ENCODE measurements at regions not wholly inside any gene's neighbourhood (a gene's known extent, or its start where the extent isn't known, plus 50 kb on each side); places are given as distances from the start of the nearest gene placed in this dataset.

DNA sequence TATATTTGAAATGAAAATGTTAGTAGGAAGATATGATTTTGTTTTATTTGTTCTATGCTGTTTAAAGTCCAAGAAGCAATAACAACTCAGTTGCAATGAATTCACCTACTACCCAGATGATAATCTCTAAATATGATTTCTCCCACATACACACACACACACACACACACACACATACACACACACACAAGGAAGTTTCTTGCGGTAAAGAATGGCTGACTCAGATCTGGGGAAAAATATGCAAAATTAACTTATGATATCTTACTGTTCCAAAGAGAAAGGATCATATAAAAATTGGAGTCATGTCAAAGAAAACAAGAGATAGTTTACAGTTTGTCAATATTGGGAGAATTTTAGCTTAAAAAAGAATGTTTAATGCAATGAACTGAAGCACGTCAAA lies 456.7 kb downstream of the SLC16A7 start:
- TF ChIP-seq, protein P1, sequence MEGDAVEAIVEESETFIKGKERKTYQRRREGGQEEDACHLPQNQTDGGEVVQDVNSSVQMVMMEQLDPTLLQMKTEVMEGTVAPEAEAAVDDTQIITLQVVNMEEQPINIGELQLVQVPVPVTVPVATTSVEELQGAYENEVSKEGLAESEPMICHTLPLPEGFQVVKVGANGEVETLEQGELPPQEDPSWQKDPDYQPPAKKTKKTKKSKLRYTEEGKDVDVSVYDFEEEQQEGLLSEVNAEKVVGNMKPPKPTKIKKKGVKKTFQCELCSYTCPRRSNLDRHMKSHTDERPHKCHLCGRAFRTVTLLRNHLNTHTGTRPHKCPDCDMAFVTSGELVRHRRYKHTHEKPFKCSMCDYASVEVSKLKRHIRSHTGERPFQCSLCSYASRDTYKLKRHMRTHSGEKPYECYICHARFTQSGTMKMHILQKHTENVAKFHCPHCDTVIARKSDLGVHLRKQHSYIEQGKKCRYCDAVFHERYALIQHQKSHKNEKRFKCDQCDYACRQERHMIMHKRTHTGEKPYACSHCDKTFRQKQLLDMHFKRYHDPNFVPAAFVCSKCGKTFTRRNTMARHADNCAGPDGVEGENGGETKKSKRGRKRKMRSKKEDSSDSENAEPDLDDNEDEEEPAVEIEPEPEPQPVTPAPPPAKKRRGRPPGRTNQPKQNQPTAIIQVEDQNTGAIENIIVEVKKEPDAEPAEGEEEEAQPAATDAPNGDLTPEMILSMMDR (conservative IDR thresholded peaks at IDR 0.05) = no peak
- no peak for TF ChIP-seq EZH2 (IDR thresholded peaks at IDR 0.05; ENCODE audit: low read depth)
